Esophagus squamous epithelium (tissue), 5 donors: ENCODE measurements at regions not wholly inside any gene's neighbourhood (a gene's known extent, or its start where the extent isn't known, plus 50 kb on each side); places are given as distances from the start of the nearest gene placed in this dataset.

ENCODE experiments used
- DNase-seq: peaks from one replicate; lab custom pipeline; 2025; lab: John Stamatoyannopoulos, UW
- H3K27ac ChIP-seq, 4 donors: fragments of 200-600 bp; sonication (generic); one replicate each; pipeline ENCODE4 v1.5.1; 2016 to 2019; ENCODE audit warnings: mild to moderate bottlenecking in 1 of 4
- H3K27me3 ChIP-seq, 4 donors: fragments of 200-600 bp; sonication (generic); 1 replicate in 3 of 4; 2 replicates in 1 of 4; pipeline versions ENCODE4 v1.5.1 to v1.6.0; 2017 to 2021; ENCODE audit warnings: antibody characterized with exemption in 1 of 4
- H3K36me3 ChIP-seq, 3 donors: fragments of 200-600 bp; sonication (generic); one replicate each; pipeline ENCODE4 v1.5.1; 2016 to 2019
- H3K4me1 ChIP-seq, 3 donors: fragments of 200-600 bp; sonication (generic); one replicate each; pipeline ENCODE4 v1.5.1; 2017 to 2019
- H3K4me3 ChIP-seq, 4 donors: fragments of 200-600 bp; sonication (generic); 1 replicate in 3 of 4; 2 replicates in 1 of 4; pipeline ENCODE4 v1.5.1; 2016 to 2019; ENCODE audit warnings: mild to moderate bottlenecking in 2 of 4, moderate library complexity in 1 of 4
- H3K9me3 ChIP-seq, 3 donors: fragments of 200-600 bp; sonication (generic); one replicate each; pipeline ENCODE4 v1.5.1; 2016 to 2019
- POLR2A ChIP-seq, 4 donors: fragments of 450-650 bp; IDR thresholded peaks; one replicate each; pipeline ENCODE4 v1.6.1; 2017; ENCODE audit warnings: antibody characterized with exemption in 4 of 4, mild to moderate bottlenecking in 4 of 4, moderate library complexity in 3 of 4
- WGBS, 2 donors: methylation state at CpG; one replicate each; pipeline ENCODE4 v1.1.5; 2018; 5-methylcytosine and 5-hydroxymethylcytosine counted together
- intact Hi-C: fragments of 100-400 bp; cut with DNase I; formaldehyde crosslinking; loops from one replicate; pipeline ENCODE4 v1.15.0; 2022
- small RNA-seq, 4 donors: library from RNA; depleted of rRNA; stranded (forward); fragments of <200 nt; gene quantifications; one replicate each; pipeline ENCODE3, GENCODE V24; 2016
- TF ChIP-seq, protein P1 (sequence below), 6 experiments: fragments of 450-650 bp in 4 of 6; fragments of 200-600 bp in 2 of 6; sonication (generic) in 2 of 6; IDR thresholded peaks; one replicate each; pipeline ENCODE4 v1.5.1; 2016 to 2019; ENCODE audit warnings: antibody characterized with exemption in 6 of 6, mild to moderate bottlenecking in 4 of 6, moderate library complexity in 4 of 6
- donor health status: DM: yes; HTN: yes; CAD: no.

GRCh38 chr2:138830547-138830946, 50.4 kb upstream of the NXPH2 start:
- TF ChIP-seq, protein P1, sequence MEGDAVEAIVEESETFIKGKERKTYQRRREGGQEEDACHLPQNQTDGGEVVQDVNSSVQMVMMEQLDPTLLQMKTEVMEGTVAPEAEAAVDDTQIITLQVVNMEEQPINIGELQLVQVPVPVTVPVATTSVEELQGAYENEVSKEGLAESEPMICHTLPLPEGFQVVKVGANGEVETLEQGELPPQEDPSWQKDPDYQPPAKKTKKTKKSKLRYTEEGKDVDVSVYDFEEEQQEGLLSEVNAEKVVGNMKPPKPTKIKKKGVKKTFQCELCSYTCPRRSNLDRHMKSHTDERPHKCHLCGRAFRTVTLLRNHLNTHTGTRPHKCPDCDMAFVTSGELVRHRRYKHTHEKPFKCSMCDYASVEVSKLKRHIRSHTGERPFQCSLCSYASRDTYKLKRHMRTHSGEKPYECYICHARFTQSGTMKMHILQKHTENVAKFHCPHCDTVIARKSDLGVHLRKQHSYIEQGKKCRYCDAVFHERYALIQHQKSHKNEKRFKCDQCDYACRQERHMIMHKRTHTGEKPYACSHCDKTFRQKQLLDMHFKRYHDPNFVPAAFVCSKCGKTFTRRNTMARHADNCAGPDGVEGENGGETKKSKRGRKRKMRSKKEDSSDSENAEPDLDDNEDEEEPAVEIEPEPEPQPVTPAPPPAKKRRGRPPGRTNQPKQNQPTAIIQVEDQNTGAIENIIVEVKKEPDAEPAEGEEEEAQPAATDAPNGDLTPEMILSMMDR (IDR thresholded peaks at IDR 0.05), result no peak
- TF ChIP-seq POLR2A (IDR thresholded peaks at IDR 0.05), result no peak
- Histone ChIP-seq H3K27ac (no peak overlapping the region), H3K4me1 (no peaks in the 10 kb centered on the region), H3K36me3 (no peaks in the 10 kb centered on the region), H3K4me3 (no peak overlapping the region), H3K27me3 (no peaks in the 10 kb centered on the region), H3K9me3 (no peaks in the 10 kb centered on the region)
- intact Hi-C loops, result no loop called here
- 51 to 65% methylated on average over 2 of the region's 2 CpGs for WGBS, 2 donors
- no peak for DNase-seq

Small RNA genes lying in the stretch of these regions (small RNA-seq; reads per million reads assigned to genes)
- gene RF00139 (0 to 0.41 (median 0.12) reads per million in 4 donors), gene RN7SKP286 (0 reads per million in 4 donors)
